ENCODE measurements at regions not wholly inside any gene's neighbourhood (a gene's known extent, or its start where the extent isn't known, plus 50 kb on each side); places are given as distances from the start of the nearest gene placed in this dataset.
"Not testable (repeated sequence)": the region's sequence is repeated elsewhere in the genome, so short reads cannot be mapped to it uniquely, and the experiment has no call there.

DNA sequence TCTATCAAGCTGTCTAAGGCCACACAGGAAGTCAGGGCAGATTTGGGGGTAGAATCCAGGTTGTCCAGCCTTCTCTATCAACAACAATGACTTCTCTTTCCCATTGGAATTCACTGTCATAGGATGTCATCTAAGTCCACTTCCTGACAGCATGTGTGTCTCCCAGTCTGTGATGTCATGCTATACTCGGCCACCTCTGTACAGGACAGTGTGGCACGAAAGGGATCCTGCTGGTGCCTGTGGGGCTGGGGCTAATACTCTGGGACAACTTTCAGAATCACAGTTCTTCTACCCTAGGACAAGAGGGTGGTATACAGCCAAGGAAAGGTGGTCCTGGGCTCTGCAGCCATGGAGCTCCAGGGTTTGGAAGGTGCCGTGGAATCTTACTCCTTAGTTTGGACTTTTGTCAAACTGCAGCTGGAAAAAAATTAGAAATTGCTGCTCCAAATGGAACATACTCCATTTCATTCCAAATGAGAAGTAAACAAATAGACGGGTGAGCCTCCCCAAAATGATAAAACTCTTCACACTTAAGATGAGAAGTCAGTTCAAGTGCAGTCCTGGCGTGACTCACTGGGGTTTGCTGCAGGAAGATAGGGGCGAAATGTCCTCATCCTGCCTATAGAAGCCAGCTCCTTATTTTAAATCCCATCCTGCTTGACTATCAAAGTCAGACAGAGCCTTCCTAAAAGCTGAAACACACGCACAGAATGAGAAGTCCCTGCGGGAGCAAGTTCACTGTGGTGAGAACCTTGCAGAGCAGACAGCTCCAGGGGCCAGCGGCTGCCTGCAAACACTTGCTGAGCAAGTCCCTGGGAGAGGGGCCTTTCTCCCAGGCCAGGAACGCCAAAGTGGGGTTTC is 144.2 kb upstream of the PLGLB2 start:
- not testable (repeated sequence) for TF ChIP-seq CTCF (IDR thresholded peaks at IDR 0.05 in 4 of 5, conservative IDR thresholded peaks at IDR 0.05 in 1 of 5); POLR2A (IDR thresholded peaks at IDR 0.05)
